IMR-90 (cell line): ENCODE measurements at regions not wholly inside any gene's neighbourhood (a gene's known extent, or its start where the extent isn't known, plus 50 kb on each side); places are given as distances from the start of the nearest gene placed in this dataset.

Source experiments
- ATAC-seq: fragments of 200-7000 bp; cut with Tn5 transposase; 2 replicates; pipeline ENCODE4 v1.9.1; 2020; ENCODE audit warnings: low read depth, mild to moderate bottlenecking, moderate library complexity
- BruUV-seq: library from RNA; stranded (reverse); fragments of 400-500 nt; replicated peaks from 2 replicates; lab custom pipeline; 2021; lab: Mats Ljungman, UMichigan
- CTCF ChIA-PET: fragments of 300-600 bp; formaldehyde crosslinking; extraction: SDS; loops from one replicate; lab custom pipeline; 2021; ENCODE audit warnings: antibody characterized with exemption; lab: Yijun Ruan, JAX
- POLR2A ChIA-PET: fragments of 300-600 bp; sonication (Branson Sonifier 250); formaldehyde crosslinking; loops from one replicate; lab custom pipeline; 2022; ENCODE audit warnings: antibody characterized with exemption; ENCODE audit not compliant: unreplicated experiment; lab: Charles Lee
- DNase-seq: peaks from one replicate; pipeline ENCODE4 v3.0.0; 2013
- H2AFZ ChIP-seq: replicated peaks from 2 replicates; pipeline ENCODE3; 2013; ENCODE audit warnings: low read length, mild to moderate bottlenecking; ENCODE audit not compliant: poor library complexity
- H2AK5ac ChIP-seq: 2 replicates; pipeline ENCODE4 v1.6.1; 2013; ENCODE audit warnings: low read depth, low read length, inconsistent platforms
- H2AK9ac ChIP-seq: replicated peaks from 2 replicates; pipeline ENCODE3; 2013; ENCODE audit warnings: mild to moderate bottlenecking, low read depth, low read length, moderate library complexity; ENCODE audit not compliant: poor library complexity
- H2BK120ac ChIP-seq: 2 replicates; pipeline ENCODE4 v1.6.1; 2013; ENCODE audit warnings: low read depth, low read length, inconsistent platforms
- H2BK15ac ChIP-seq: 3 replicates; pipeline ENCODE4 v1.6.1; 2013; ENCODE audit warnings: low read depth, low read length, inconsistent platforms
- H2BK20ac ChIP-seq: 2 replicates; pipeline ENCODE4 v1.6.1; 2013; ENCODE audit warnings: low read depth, mild to moderate bottlenecking, inconsistent platforms, low read length, moderate library complexity
- H2BK5ac ChIP-seq: 2 replicates; pipeline ENCODE4 v1.6.1; 2013; ENCODE audit warnings: mild to moderate bottlenecking, low read depth, low read length, inconsistent platforms; ENCODE audit not compliant: poor library complexity, severe bottlenecking
- H3K14ac ChIP-seq: replicated peaks from 2 replicates; pipeline ENCODE4 v1.6.1; 2013; ENCODE audit warnings: low read depth, low read length, inconsistent platforms
- H3K18ac ChIP-seq: 2 replicates; pipeline ENCODE4 v1.6.1; 2013; ENCODE audit warnings: low read depth, low read length, control low read depth
- H3K23ac ChIP-seq: 2 replicates; pipeline ENCODE4 v1.6.1; 2013; ENCODE audit warnings: low read depth, low read length, inconsistent platforms
- H3K27ac ChIP-seq: 2 replicates; pipeline ENCODE4 v1.5.1; 2013; ENCODE audit warnings: mild to moderate bottlenecking, control low read depth, low read length; ENCODE audit not compliant: insufficient read depth
- H3K27me3 ChIP-seq: 2 replicates; pipeline ENCODE4 v1.6.1; 2013; ENCODE audit warnings: low read length; ENCODE audit not compliant: control insufficient read depth, insufficient read depth
- H3K36me3 ChIP-seq: 2 replicates; pipeline ENCODE4 v1.6.1; 2013; ENCODE audit warnings: low read length, mixed read lengths; ENCODE audit not compliant: control insufficient read depth, insufficient read depth
- H3K4ac ChIP-seq: 2 replicates; pipeline ENCODE4 v1.6.1; 2013; ENCODE audit warnings: low read depth, low read length, inconsistent platforms
- H3K4me1 ChIP-seq: 2 replicates; pipeline ENCODE4 v1.6.1; 2013; ENCODE audit warnings: low read length, mixed read lengths; ENCODE audit not compliant: control insufficient read depth, insufficient read depth
- H3K4me2 ChIP-seq: 2 replicates; pipeline ENCODE4 v1.6.1; 2013; ENCODE audit warnings: low read depth, mild to moderate bottlenecking, control low read depth, low read length, moderate library complexity
- H3K4me3 ChIP-seq: 2 replicates; pipeline ENCODE4 v1.5.1; 2013; ENCODE audit warnings: low read depth, mild to moderate bottlenecking, control low read depth, low read length, moderate library complexity; ENCODE audit not compliant: insufficient read depth
- H3K56ac ChIP-seq: 2 replicates; pipeline ENCODE4 v1.6.1; 2013; ENCODE audit warnings: low read length, inconsistent platforms; ENCODE audit not compliant: insufficient read depth; ENCODE audit errors: extremely low read depth
- H3K79me1 ChIP-seq, 2 experiments: 2 replicates each; pipeline ENCODE4 v1.6.1; 2013; ENCODE audit warnings: low read length in 2 of 2, inconsistent platforms in 1 of 2, low read depth in 1 of 2
- H3K9ac ChIP-seq: 2 replicates; pipeline ENCODE4 v1.6.1; 2013; ENCODE audit warnings: low read depth, low read length, control low read depth
- H3K9me1 ChIP-seq: 2 replicates; pipeline ENCODE4 v1.6.1; 2013; ENCODE audit warnings: low read length, inconsistent platforms; ENCODE audit not compliant: insufficient read depth
- H3K9me3 ChIP-seq: 2 replicates; pipeline ENCODE4 v1.6.1; 2013; ENCODE audit warnings: low read length; ENCODE audit not compliant: control insufficient read depth, insufficient read depth
- H4K20me1 ChIP-seq: 2 replicates; pipeline ENCODE4 v1.6.1; 2013; ENCODE audit warnings: low read length, inconsistent platforms; ENCODE audit not compliant: insufficient read depth
- H4K5ac ChIP-seq: 2 replicates; pipeline ENCODE4 v1.6.1; 2013; ENCODE audit warnings: mild to moderate bottlenecking, low read depth, low read length, control low read depth
- H4K8ac ChIP-seq, 2 experiments: 2 replicates each; pipeline ENCODE4 v1.6.1; 2013; ENCODE audit warnings: low read depth in 2 of 2, low read length in 2 of 2, control low read depth in 1 of 2, inconsistent platforms in 1 of 2
- H4K91ac ChIP-seq: 2 replicates; pipeline ENCODE4 v1.6.1; 2013; ENCODE audit warnings: low read depth, low read length, inconsistent platforms; ENCODE audit not compliant: insufficient read depth
- CEBPB ChIP-seq: IDR thresholded peaks from 2 replicates; pipeline ENCODE4 v1.6.1; 2012; ENCODE audit warnings: low read depth, low read length, improper control_type of control experiment
- MAFK ChIP-seq: IDR thresholded peaks from 2 replicates; pipeline ENCODE4 v1.6.1; 2012; ENCODE audit warnings: low read depth, low read length, improper control_type of control experiment
- MAZ ChIP-seq: IDR thresholded peaks from 2 replicates; pipeline ENCODE4 v1.6.1; 2012; ENCODE audit warnings: low read depth, mild to moderate bottlenecking, low read length, improper control_type of control experiment, moderate library complexity, borderline replicate concordance
- MXI1 ChIP-seq: IDR thresholded peaks from 2 replicates; pipeline ENCODE4 v1.6.1; 2012; ENCODE audit warnings: low read depth, mild to moderate bottlenecking, low read length, moderate library complexity, borderline replicate concordance
- NFE2L2 ChIP-seq: fragments of 150-350 bp; IDR thresholded peaks from 2 replicates; pipeline ENCODE4 v1.6.1; 2016; ENCODE audit warnings: low read depth, mild to moderate bottlenecking, low read length
- RFX5 ChIP-seq: IDR thresholded peaks from 2 replicates; pipeline ENCODE4 v1.8.0; 2012; ENCODE audit warnings: low read depth, mild to moderate bottlenecking, low read length, moderate library complexity
- SMC3 ChIP-seq: fragments of 150-350 bp; IDR thresholded peaks from 2 replicates; pipeline ENCODE4 v1.6.1; 2016; ENCODE audit warnings: low read depth, mild to moderate bottlenecking, antibody characterized with exemption, low read length, moderate library complexity
- WGBS, 2 experiments: methylation state at CpG; one replicate each; pipeline versions ENCODE4 v1.1.5 to v1.1.7; 2013; ENCODE audit warnings: missing lambda C conversion rate in 2 of 2; ENCODE audit not compliant: insufficient read length in 1 of 2; ENCODE audit errors: extremely low coverage in 2 of 2; 5-methylcytosine and 5-hydroxymethylcytosine counted together
- dilution Hi-C: fragments of 300-500 bp; cut with HindIII; formaldehyde crosslinking; loops from one replicate; pipeline ENCODE4 v1.14.3; 2018; ENCODE audit warnings: low sequenced_read_pairs; ENCODE audit not compliant: unreplicated experiment
- in situ Hi-C: fragments of 300-500 bp; cut with MboI; formaldehyde crosslinking; loops from 3 replicates; pipeline ENCODE4 v1.14.3; 2019; ENCODE audit warnings: low sequenced_read_pairs, inconsistent platforms, mixed read lengths
- intact Hi-C: fragments of 100-400 bp; cut with micrococcal nuclease; formaldehyde crosslinking; loops from 2 replicates; pipeline ENCODE4 v1.10.0; 2022
- TF ChIP-seq, protein P1 (sequence below): fragments of 150-350 bp; IDR thresholded peaks from 2 replicates; pipeline ENCODE4 v1.6.1; 2016; ENCODE audit warnings: low read depth, mild to moderate bottlenecking, low read length, moderate library complexity, borderline replicate concordance

- intact Hi-C loops: no loop called here
- WGBS, 2 experiments: no CpG with 5 or more reads among the region's 2 CpGs
Observed at GRCh38 chr1:193749868-193750267, 563.5 kb upstream of the B3GALT2 start.

More at GRCh38 chr1:193749868-193750267, 563.5 kb upstream of the B3GALT2 start:
- no peak overlapping the region for H2AFZ ChIP-seq
- H3K27ac ChIP-seq: no peak overlapping the region
- TF ChIP-seq CEBPB (no peak), MAZ (no peak), MAFK (no peak), SMC3 (no peak), RFX5 (no peak), NFE2L2 (no peak), MXI1 (no peak)
- TF ChIP-seq, protein P1, sequence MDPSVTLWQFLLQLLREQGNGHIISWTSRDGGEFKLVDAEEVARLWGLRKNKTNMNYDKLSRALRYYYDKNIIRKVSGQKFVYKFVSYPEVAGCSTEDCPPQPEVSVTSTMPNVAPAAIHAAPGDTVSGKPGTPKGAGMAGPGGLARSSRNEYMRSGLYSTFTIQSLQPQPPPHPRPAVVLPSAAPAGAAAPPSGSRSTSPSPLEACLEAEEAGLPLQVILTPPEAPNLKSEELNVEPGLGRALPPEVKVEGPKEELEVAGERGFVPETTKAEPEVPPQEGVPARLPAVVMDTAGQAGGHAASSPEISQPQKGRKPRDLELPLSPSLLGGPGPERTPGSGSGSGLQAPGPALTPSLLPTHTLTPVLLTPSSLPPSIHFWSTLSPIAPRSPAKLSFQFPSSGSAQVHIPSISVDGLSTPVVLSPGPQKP: no peak
- no peak overlapping the region for H3K4ac ChIP-seq
- ChIA-PET POLR2A (no interaction called here), CTCF (no interaction called here)
- H3K18ac ChIP-seq: no peak overlapping the region
- no peak overlapping the region for H4K5ac ChIP-seq
- no peaks in the 10 kb centered on the region for H3K79me1 ChIP-seq
- no peaks in the 10 kb centered on the region for H3K27me3 ChIP-seq
- H3K14ac ChIP-seq: no peak overlapping the region
- H2AK9ac ChIP-seq: no peak overlapping the region
- no peak overlapping the region for H3K23ac ChIP-seq
- no peak overlapping the region for H2AK5ac ChIP-seq
- no peak overlapping the region for H4K91ac ChIP-seq
- no TSS peak for BruUV-seq
- H3K9me1 ChIP-seq: no peaks in the 10 kb centered on the region
- H3K4me1 ChIP-seq: no peaks in the 10 kb centered on the region; the same call in 1 of the 2 replicates
- no peak for ATAC-seq
- no peak overlapping the region for H3K4me3 ChIP-seq
- no peaks in the 10 kb centered on the region for H4K20me1 ChIP-seq
- no peak overlapping the region for H3K9ac ChIP-seq
- H2BK120ac ChIP-seq: no peak overlapping the region
- DNase-seq: no peak
- H3K4me2 ChIP-seq: no peak overlapping the region
- H3K9me3 ChIP-seq: no peaks in the 10 kb centered on the region
- H4K8ac ChIP-seq: no peak overlapping the region
- H2BK5ac ChIP-seq: no peak overlapping the region
- no peak overlapping the region for H3K56ac ChIP-seq
- H2BK15ac ChIP-seq: no peak overlapping the region
- H3K36me3 ChIP-seq: no peaks in the 10 kb centered on the region
- dilution Hi-C loops: no loop called here
- no peak overlapping the region for H2BK20ac ChIP-seq
- in situ Hi-C loops: no loop called here
